Mammary epithelial cell (primary cell): ENCODE measurements at regions not wholly inside any gene's neighbourhood (a gene's known extent, or its start where the extent isn't known, plus 50 kb on each side); places are given as distances from the start of the nearest gene placed in this dataset.

Experiments used
- EZH2 ChIP-seq: IDR thresholded peaks from 2 replicates; pipeline ENCODE4 v1.6.1; 2012; ENCODE audit warnings: low read length, inconsistent platforms, borderline replicate concordance
- TF ChIP-seq, protein P1 (sequence below), 2 donors: IDR thresholded peaks in 1 of 2; conservative IDR thresholded peaks in 1 of 2; 2 replicates each; pipeline ENCODE4 v1.5.1; 2011 to 2012; ENCODE audit warnings: inconsistent platforms in 2 of 2, low read length in 2 of 2, mild to moderate bottlenecking in 2 of 2, control low read depth in 1 of 2, low read depth in 1 of 2; ENCODE audit not compliant: insufficient read depth in 1 of 2; ENCODE audit errors: extremely low read depth in 1 of 2

DNA sequence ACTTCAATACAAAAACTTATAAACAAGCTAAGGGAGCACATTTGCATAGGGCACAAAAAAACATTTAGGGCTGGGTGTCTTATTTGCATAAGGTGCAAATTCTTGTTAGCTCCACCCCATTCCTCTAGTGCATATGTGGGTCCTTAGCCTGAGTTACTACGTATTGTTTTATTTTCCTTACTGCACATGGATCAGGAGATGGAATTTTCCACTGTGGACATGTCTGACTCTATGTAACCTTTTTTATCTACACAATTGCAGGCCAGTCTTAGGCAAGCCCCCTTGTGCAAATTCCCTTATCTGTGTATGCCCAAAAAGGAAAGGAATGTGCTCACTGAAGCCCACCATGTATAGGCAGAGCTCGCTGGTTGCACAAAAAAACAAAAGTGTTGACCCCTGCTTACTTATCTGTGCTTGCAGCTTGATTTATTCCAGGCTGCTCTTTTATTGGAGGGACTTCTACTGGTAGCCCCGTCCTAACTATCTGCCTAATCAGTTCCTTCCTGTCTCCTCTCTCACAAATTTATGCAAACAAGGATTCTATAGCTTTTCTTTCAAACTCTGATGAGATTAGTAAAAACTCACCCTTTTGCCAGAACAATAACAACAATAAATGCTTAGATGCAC, 359.0 kb upstream of the MAGEB16 start:
- TF ChIP-seq, protein P1, sequence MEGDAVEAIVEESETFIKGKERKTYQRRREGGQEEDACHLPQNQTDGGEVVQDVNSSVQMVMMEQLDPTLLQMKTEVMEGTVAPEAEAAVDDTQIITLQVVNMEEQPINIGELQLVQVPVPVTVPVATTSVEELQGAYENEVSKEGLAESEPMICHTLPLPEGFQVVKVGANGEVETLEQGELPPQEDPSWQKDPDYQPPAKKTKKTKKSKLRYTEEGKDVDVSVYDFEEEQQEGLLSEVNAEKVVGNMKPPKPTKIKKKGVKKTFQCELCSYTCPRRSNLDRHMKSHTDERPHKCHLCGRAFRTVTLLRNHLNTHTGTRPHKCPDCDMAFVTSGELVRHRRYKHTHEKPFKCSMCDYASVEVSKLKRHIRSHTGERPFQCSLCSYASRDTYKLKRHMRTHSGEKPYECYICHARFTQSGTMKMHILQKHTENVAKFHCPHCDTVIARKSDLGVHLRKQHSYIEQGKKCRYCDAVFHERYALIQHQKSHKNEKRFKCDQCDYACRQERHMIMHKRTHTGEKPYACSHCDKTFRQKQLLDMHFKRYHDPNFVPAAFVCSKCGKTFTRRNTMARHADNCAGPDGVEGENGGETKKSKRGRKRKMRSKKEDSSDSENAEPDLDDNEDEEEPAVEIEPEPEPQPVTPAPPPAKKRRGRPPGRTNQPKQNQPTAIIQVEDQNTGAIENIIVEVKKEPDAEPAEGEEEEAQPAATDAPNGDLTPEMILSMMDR (conservative IDR thresholded peaks at IDR 0.05 in 1 of 2, IDR thresholded peaks at IDR 0.05 in 1 of 2; ENCODE audit: extremely low read depth in 1 of 2, insufficient read depth in 1 of 2, low read depth in 1 of 2, low read length in 2 of 2): no peak
- no peak for TF ChIP-seq EZH2
